Gastroesophageal sphincter (tissue), 3 donors: ENCODE measurements at regions not wholly inside any gene's neighbourhood (a gene's known extent, or its start where the extent isn't known, plus 50 kb on each side); places are given as distances from the start of the nearest gene placed in this dataset.

Experiments
- EP300 ChIP-seq: sonication (generic); formaldehyde crosslinking; IDR thresholded peaks from one replicate; pipeline ENCODE4 v1.6.1; 2017; ENCODE audit warnings: antibody characterized with exemption, mild to moderate bottlenecking
- POLR2A ChIP-seq, 2 donors: fragments of 450-650 bp; IDR thresholded peaks; one replicate each; pipeline ENCODE4 v1.6.1; 2017; ENCODE audit warnings: antibody characterized with exemption in 2 of 2, mild to moderate bottlenecking in 2 of 2, moderate library complexity in 1 of 2
- POLR2AphosphoS5 ChIP-seq: sonication (generic); formaldehyde crosslinking; IDR thresholded peaks from one replicate; pipeline ENCODE4 v1.6.1; 2017; ENCODE audit warnings: antibody characterized with exemption
- TF ChIP-seq, protein P1 (sequence below), 4 experiments: fragments of 200-600 bp in 2 of 4; fragments of 450-650 bp in 2 of 4; sonication (generic) in 1 of 4; IDR thresholded peaks; one replicate each; pipeline ENCODE4 v1.5.1; 2017 to 2019; ENCODE audit warnings: antibody characterized with exemption in 4 of 4, mild to moderate bottlenecking in 2 of 4, moderate library complexity in 2 of 4

DNA sequence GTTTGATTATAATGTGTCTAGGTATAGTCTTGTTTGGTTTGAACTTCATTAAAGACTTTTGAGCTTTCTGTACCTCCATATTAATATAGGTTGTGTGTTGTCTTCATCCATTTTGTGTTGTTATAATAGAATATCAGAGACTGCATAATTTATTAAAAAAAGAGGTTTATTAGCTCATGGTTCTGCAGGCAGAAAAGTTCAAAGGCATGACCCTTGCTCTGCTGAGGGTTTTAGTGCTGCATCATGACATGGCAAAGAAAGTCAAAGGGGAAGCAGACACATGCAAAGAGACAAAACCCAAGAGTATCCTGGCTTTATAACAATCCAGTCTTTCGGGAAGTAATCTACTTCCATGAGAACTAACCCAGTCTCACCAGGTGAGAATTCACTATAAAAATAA, 358.2 kb downstream of the EDEM1 start:
- no peak for TF ChIP-seq EP300
- no peak for TF ChIP-seq POLR2A (IDR thresholded peaks at IDR 0.05)
- TF ChIP-seq, protein P1, sequence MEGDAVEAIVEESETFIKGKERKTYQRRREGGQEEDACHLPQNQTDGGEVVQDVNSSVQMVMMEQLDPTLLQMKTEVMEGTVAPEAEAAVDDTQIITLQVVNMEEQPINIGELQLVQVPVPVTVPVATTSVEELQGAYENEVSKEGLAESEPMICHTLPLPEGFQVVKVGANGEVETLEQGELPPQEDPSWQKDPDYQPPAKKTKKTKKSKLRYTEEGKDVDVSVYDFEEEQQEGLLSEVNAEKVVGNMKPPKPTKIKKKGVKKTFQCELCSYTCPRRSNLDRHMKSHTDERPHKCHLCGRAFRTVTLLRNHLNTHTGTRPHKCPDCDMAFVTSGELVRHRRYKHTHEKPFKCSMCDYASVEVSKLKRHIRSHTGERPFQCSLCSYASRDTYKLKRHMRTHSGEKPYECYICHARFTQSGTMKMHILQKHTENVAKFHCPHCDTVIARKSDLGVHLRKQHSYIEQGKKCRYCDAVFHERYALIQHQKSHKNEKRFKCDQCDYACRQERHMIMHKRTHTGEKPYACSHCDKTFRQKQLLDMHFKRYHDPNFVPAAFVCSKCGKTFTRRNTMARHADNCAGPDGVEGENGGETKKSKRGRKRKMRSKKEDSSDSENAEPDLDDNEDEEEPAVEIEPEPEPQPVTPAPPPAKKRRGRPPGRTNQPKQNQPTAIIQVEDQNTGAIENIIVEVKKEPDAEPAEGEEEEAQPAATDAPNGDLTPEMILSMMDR (IDR thresholded peaks at IDR 0.05) = no peak
- no peak for TF ChIP-seq POLR2AphosphoS5
